ENCODE measurements at regions not wholly inside any gene's neighbourhood (a gene's known extent, or its start where the extent isn't known, plus 50 kb on each side); places are given as distances from the start of the nearest gene placed in this dataset.

DNA sequence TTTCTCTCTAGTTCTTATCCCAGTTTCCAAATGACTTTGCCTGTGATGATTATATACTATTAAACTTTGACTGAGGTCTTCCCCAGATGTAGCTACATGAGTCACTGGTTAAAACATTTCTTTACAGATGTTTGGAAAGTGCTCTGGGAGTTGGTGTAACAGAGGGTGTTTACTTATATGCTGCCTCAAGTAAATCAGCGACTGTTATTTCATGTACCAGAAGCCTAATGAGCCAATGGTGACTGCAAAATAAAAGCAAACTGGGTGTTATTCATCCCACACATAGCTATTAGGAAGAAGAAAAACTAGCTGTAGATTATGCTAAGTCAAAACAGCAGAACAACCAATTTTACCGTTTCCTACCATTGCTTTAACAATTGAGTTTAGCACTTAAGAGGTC lies 929.7 kb upstream of the SEMA6A start:
- no peak for TF ChIP-seq POLR2A (IDR thresholded peaks at IDR 0.05; ENCODE audit: low read length)
- DNase-seq, result no peak

DNA sequence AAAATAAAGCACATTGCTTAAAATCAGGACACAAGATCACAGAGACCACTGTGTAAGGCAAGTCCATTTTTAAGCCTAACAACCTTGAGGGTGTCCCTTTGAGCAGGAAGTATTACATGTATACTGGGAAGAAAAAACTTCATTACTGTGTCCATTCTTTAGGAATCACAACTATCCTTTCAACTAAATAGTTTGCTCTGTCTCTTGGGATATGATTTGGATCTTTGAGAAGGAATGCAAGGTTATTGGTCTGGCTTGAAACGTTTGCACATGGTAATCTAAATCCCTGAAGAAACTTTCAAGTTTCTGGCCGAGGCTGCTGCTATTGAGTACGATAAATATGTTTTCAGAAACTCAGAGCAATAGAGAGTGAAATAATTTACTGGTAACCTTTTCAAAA lies 923.0 kb upstream of the SEMA6A start:
- no peak for TF ChIP-seq POLR2A (IDR thresholded peaks at IDR 0.05; ENCODE audit: low read length)
- TF ChIP-seq GATA1 (IDR thresholded peaks at IDR 0.05; ENCODE audit: low read depth, low read length), result no peak
- DNase-seq, result no peak

DNA sequence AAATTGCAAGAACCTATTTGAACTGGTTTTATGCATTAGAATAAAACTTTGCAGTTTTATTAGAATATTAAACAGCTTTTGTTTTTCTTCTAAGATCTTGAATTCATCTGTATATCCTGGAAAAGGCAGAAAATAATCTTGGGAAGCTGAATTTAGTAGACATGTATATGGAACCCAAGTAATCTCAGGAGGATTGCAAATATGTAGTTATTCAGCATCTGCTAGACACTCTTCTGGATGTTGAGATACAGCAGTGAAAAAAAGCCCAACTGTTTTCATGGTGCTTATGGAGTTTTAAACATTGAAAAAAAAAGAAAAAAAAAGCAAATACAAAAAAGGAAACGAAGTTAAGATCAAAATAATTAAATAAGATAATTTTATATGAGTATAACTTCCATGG lies 922.2 kb upstream of the SEMA6A start:
- DNase-seq, result no peak
- no peak for TF ChIP-seq POLR2A (IDR thresholded peaks at IDR 0.05; ENCODE audit: low read length)
- no peak for TF ChIP-seq GATA1 (IDR thresholded peaks at IDR 0.05; ENCODE audit: low read depth, low read length)

DNA sequence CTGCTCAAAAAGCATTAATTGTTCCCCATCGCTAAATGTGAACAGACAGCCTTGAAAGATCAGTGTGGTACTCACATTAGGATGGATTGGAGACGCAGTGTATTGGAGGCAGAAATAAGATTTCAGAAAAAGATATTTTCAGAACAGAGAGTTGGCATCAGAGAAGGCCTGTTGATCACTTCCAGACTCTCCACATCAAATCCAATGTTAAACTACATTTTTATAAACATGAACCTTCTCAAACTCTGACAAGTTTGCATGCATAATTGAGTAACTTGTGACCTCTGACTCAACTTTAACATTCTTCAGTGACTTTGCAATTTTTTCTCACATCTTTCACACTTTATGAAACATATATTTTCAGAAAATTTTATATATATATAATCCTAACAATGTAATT lies 919.6 kb upstream of the SEMA6A start:
- DNase-seq, result no peak
- TF ChIP-seq POLR2A (IDR thresholded peaks at IDR 0.05; ENCODE audit: low read length), result no peak
- no peak for TF ChIP-seq GATA1 (IDR thresholded peaks at IDR 0.05; ENCODE audit: low read depth, low read length)

- no peak for DNase-seq
- TF ChIP-seq POLR2A (IDR thresholded peaks at IDR 0.05; ENCODE audit: low read length) (no peak), GATA1 (IDR thresholded peaks at IDR 0.05; ENCODE audit: low read depth, low read length) (no peak)
These were observed 914.4 kb upstream of the SEMA6A start for GRCh38 chr5:117488976-117489500.

DNA sequence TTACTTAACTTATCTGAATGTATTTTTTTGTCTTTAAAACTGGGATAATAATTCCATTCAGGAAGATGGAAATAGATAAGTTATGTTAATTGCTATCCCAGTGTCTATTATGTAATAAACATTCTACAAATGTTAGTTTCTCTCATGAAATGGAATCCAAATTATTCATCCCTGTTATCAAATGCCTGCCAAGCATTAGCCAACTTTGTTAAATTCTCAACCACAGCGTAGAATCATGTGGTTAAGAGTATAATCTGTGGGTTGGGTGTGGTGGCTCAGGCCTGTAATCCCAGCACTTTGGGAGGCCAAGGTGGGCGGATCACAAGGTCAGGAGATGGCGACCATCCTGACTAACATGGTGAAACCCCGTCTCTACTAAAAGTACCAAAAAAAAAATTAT lies 912.9 kb upstream of the SEMA6A start:
- no peak for DNase-seq
- TF ChIP-seq GATA1 (IDR thresholded peaks at IDR 0.05; ENCODE audit: low read depth, low read length) (no peak), POLR2A (IDR thresholded peaks at IDR 0.05; ENCODE audit: low read length) (no peak)

GRCh38 chr5:117486879-117487391 lies 912.3 kb upstream of the SEMA6A start:
- DNase-seq, result no peak
- TF ChIP-seq POLR2A (IDR thresholded peaks at IDR 0.05; ENCODE audit: low read length), result no peak
- TF ChIP-seq GATA1 (IDR thresholded peaks at IDR 0.05; ENCODE audit: low read depth, low read length), result no peak

GRCh38 chr5:117486261-117486660 lies 911.6 kb upstream of the SEMA6A start:
- TF ChIP-seq GATA1 (IDR thresholded peaks at IDR 0.05; ENCODE audit: low read depth, low read length) (no peak), POLR2A (IDR thresholded peaks at IDR 0.05; ENCODE audit: low read length) (no peak)
- no peak for DNase-seq

- no peak for TF ChIP-seq GATA1 (IDR thresholded peaks at IDR 0.05; ENCODE audit: low read depth, low read length)
- TF ChIP-seq POLR2A (IDR thresholded peaks at IDR 0.05; ENCODE audit: low read length), result no peak
- DNase-seq, result no peak
These were observed 901.3 kb upstream of the SEMA6A start for GRCh38 chr5:117475919-117476318.

- TF ChIP-seq POLR2A (IDR thresholded peaks at IDR 0.05; ENCODE audit: low read length) (no peak), GATA1 (IDR thresholded peaks at IDR 0.05; ENCODE audit: low read depth, low read length) (no peak)
- no peak for DNase-seq
These were observed 898.5 kb upstream of the SEMA6A start for GRCh38 chr5:117473165-117473564.

DNA sequence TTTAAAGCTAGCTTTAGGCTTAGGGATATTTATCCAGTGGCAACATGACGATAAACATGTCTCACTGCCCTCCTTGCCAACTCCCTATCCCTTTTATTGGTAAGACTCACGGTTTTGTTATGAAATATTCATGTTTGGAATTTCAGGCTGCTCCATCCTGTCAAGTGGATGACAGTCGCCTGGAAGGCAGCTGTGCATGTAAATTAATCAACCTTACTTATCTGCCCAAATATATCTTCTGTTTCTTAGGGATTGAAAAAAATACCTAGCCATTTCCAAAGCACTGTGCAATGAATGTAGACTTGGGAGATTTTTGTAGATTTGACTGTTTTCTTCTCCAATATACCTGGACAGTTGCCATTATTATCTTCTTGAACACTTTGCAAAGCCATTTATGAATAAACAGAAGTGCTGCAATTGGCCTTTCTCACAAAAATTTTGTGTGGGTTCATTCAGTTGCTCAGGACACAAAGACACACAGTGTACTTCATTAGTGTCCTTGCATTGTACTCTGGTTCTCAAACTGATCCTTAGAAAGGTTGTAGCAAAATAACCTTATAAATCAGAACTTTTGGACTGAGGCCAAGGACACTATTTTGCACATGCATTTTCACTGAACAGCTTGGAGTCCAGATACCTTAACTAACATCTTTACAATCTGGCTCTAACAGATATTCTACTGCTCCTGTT lies 889.4 kb upstream of the SEMA6A start:
- DNase-seq, result no peak
- no peak for TF ChIP-seq GATA1 (IDR thresholded peaks at IDR 0.05; ENCODE audit: low read depth, low read length)

DNA sequence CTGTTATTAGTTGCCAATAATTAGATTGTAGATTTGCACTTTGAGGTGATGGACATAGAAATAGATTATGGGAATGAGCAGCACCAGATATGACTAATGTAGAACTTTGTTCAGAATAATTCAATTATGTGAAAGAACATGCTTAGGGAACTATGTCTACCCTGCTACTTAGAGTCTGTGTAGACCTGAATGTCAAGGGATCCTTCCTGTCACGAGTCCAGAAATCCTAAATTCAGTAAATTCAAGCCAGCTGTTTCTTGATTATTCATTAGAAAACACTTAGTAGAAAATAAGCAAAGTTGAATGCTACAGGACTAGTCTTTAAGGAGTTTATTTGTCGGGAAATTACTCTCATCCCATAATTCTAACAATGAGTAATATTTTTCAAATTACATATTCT lies 887.3 kb upstream of the SEMA6A start:
- DNase-seq, result no peak
- TF ChIP-seq POLR2A (IDR thresholded peaks at IDR 0.05; ENCODE audit: low read length) (no peak), GATA1 (IDR thresholded peaks at IDR 0.05; ENCODE audit: low read depth, low read length) (no peak)

- no peak for DNase-seq
- TF ChIP-seq GATA1 (IDR thresholded peaks at IDR 0.05; ENCODE audit: low read depth, low read length) (no peak), POLR2A (IDR thresholded peaks at IDR 0.05; ENCODE audit: low read length) (no peak)
These were observed 886.8 kb upstream of the SEMA6A start for GRCh38 chr5:117461403-117461802.

GRCh38 chr5:117457656-117458055 lies 883.0 kb upstream of the SEMA6A start:
- TF ChIP-seq GATA1 (IDR thresholded peaks at IDR 0.05; ENCODE audit: low read depth, low read length) (no peak), POLR2A (IDR thresholded peaks at IDR 0.05; ENCODE audit: low read length) (no peak)

DNA sequence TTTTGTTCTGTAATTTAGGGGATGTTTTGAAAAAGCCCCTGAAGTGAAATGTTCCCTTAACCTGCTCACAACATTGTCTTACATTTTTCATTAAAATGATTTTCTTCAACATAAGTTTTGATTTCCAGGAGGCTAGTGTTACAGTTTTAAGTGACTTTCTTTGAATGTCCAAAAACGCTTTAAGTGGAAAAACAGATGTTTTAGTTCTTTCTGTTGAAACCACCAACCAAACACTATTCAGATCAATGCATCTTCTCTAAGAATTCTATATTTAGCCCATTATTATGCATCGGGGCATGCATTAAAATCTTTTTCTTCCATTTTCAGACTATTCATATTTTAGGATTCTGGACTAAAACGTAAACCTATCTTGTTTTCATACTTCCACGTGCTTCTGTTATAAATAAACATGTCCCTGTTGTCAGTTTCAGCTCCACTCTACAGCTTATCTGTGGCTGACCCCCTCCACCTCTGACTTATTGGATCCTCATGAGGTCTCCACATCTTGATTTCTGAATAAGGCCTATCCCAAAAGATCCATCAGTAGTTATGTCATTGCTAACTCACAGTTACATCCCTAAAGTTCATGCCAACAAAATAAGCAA lies 882.3 kb upstream of the SEMA6A start:
- DNase-seq, result no peak
- TF ChIP-seq POLR2A (IDR thresholded peaks at IDR 0.05; ENCODE audit: low read length) (no peak), GATA1 (IDR thresholded peaks at IDR 0.05; ENCODE audit: low read depth, low read length) (no peak)

More at GRCh38 chr5:117457656-117458055, 883.0 kb upstream of the SEMA6A start:
- DNase-seq, result no peak
